SKM-1 treated with dmso at 0.1 percent for 144 hours (cell line): ENCODE measurements at regions not wholly inside any gene's neighbourhood (a gene's known extent, or its start where the extent isn't known, plus 50 kb on each side); places are given as distances from the start of the nearest gene placed in this dataset.

Experiments used
- DNase-seq: peaks from one replicate; lab custom pipeline; 2025; ENCODE audit not compliant: unreplicated experiment; lab: John Stamatoyannopoulos, UW

- DNase-seq, result no peak
These were observed 56.3 kb downstream of the SCG2 start for GRCh38 chr2:223545830-223546229.
